Stimulated activated CD4-positive, alpha-beta T cell treated with anti-CD3 and anti-CD28 coated beads, TNF-alpha, amount 100 ng/mL, for 1 hour (primary cell): ENCODE measurements at regions not wholly inside any gene's neighbourhood (a gene's known extent, or its start where the extent isn't known, plus 50 kb on each side); places are given as distances from the start of the nearest gene placed in this dataset.

Source experiments
- DNase-seq, 3 donors: peaks; one replicate each; pipeline ENCODE4 v3.0.0-alpha.2; 2020; ENCODE audit warnings: low read depth in 3 of 3, low spot score in 1 of 3

GRCh38 chr13:106846571-106847448 lies 278.9 kb upstream of the ARGLU1 start:
- no peak for DNase-seq

GRCh38 chr13:106836186-106836802 lies 268.4 kb upstream of the ARGLU1 start:
- no peak for DNase-seq

GRCh38 chr13:106835477-106835876 lies 267.5 kb upstream of the ARGLU1 start:
- DNase-seq, result no peak

- DNase-seq, result no peak
These were observed 254.0 kb upstream of the ARGLU1 start for GRCh38 chr13:106821979-106822378.

GRCh38 chr13:106819413-106820180 lies 251.7 kb upstream of the ARGLU1 start:
- no peak for DNase-seq

GRCh38 chr13:106818971-106819370 lies 251.0 kb upstream of the ARGLU1 start:
- DNase-seq, result no peak

GRCh38 chr13:106815545-106815944 lies 247.6 kb upstream of the ARGLU1 start:
- DNase-seq, result no peak

GRCh38 chr13:106814463-106814862 lies 246.5 kb upstream of the ARGLU1 start:
- DNase-seq, result no peak

GRCh38 chr13:106810069-106810468 lies 242.1 kb upstream of the ARGLU1 start:
- no peak for DNase-seq

- DNase-seq, result no peak
These were observed 237.1 kb upstream of the ARGLU1 start for GRCh38 chr13:106804991-106805390.

- no peak for DNase-seq
These were observed 235.0 kb upstream of the ARGLU1 start for GRCh38 chr13:106802917-106803316.

- DNase-seq, result no peak
These were observed 231.9 kb upstream of the ARGLU1 start for GRCh38 chr13:106799781-106800335.

GRCh38 chr13:106797081-106797640 lies 229.2 kb upstream of the ARGLU1 start:
- no peak for DNase-seq

- DNase-seq, result no peak
These were observed 228.5 kb upstream of the ARGLU1 start for GRCh38 chr13:106796280-106797047.

- no peak for DNase-seq
These were observed 227.9 kb upstream of the ARGLU1 start for GRCh38 chr13:106795847-106796246.

GRCh38 chr13:106794117-106794516 lies 226.2 kb upstream of the ARGLU1 start:
- DNase-seq, result no peak

- no peak for DNase-seq
These were observed 222.0 kb upstream of the ARGLU1 start for GRCh38 chr13:106789911-106790310.

GRCh38 chr13:106786006-106786563 lies 218.1 kb upstream of the ARGLU1 start:
- DNase-seq, result no peak

GRCh38 chr13:106774621-106775020 lies 206.7 kb upstream of the ARGLU1 start:
- DNase-seq, result no peak

GRCh38 chr13:106772006-106772601 lies 204.2 kb upstream of the ARGLU1 start:
- DNase-seq, result no peak
